HG02938 (cell line): ENCODE measurements at regions not wholly inside any gene's neighbourhood (a gene's known extent, or its start where the extent isn't known, plus 50 kb on each side); places are given as distances from the start of the nearest gene placed in this dataset.
"Not testable (repeated sequence)": the region's sequence is repeated elsewhere in the genome, so short reads cannot be mapped to it uniquely, and the experiment has no call there.

ENCODE experiments used
- ATAC-seq: cut with Tn5 transposase; IDR thresholded peaks from one replicate; pipeline ENCODE4 v1.9.1; 2021; ENCODE audit warnings: mild to moderate bottlenecking, moderate library complexity; ENCODE audit not compliant: unreplicated experiment

- no peak for ATAC-seq
Observed at GRCh38 chr13:89402211-89402610, 1731.0 kb downstream of the SLITRK5 start.

GRCh38 chr13:89406096-89406495, 1734.9 kb downstream of the SLITRK5 start:
- not testable (repeated sequence) for ATAC-seq

- ATAC-seq: no peak
Observed at GRCh38 chr13:89407357-89407756, 1736.2 kb downstream of the SLITRK5 start.

- no peak for ATAC-seq
Observed at GRCh38 chr13:89432997-89433396, 1761.8 kb downstream of the SLITRK5 start.

GRCh38 chr13:89434624-89435023, 1763.5 kb downstream of the SLITRK5 start:
- not testable (repeated sequence) for ATAC-seq

GRCh38 chr13:89454681-89455080, 1783.5 kb downstream of the SLITRK5 start:
- ATAC-seq: no peak

- ATAC-seq: no peak
Observed at GRCh38 chr13:89455225-89455624, 1784.1 kb downstream of the SLITRK5 start.

- ATAC-seq: no peak
Observed at GRCh38 chr13:89455741-89456140, 1784.6 kb downstream of the SLITRK5 start.

- no peak for ATAC-seq
Observed at GRCh38 chr13:89457977-89458376, 1786.8 kb downstream of the SLITRK5 start.

GRCh38 chr13:89458456-89458855, 1787.3 kb downstream of the SLITRK5 start:
- ATAC-seq: no peak

GRCh38 chr13:89460895-89461294, 1789.7 kb downstream of the SLITRK5 start:
- not testable (repeated sequence) for ATAC-seq

GRCh38 chr13:89465366-89465765, 1794.2 kb downstream of the SLITRK5 start:
- no peak for ATAC-seq

- ATAC-seq: no peak
Observed at GRCh38 chr13:89468081-89468480, 1796.9 kb downstream of the SLITRK5 start.

GRCh38 chr13:89470901-89471300, 1799.7 kb downstream of the SLITRK5 start:
- ATAC-seq: no peak

GRCh38 chr13:89474432-89474831, 1803.3 kb downstream of the SLITRK5 start:
- no peak for ATAC-seq

- ATAC-seq: no peak
Observed at GRCh38 chr13:89486065-89486464, 1814.9 kb downstream of the SLITRK5 start.

GRCh38 chr13:89486709-89487108, 1815.5 kb downstream of the SLITRK5 start:
- ATAC-seq: no peak

- no peak for ATAC-seq
Observed at GRCh38 chr13:89490661-89491060, 1819.5 kb downstream of the SLITRK5 start.

- ATAC-seq: no peak
Observed at GRCh38 chr13:89496478-89496877, 1825.3 kb downstream of the SLITRK5 start.

- ATAC-seq: no peak
Observed at GRCh38 chr13:89497658-89498057, 1826.5 kb downstream of the SLITRK5 start.

- no peak for ATAC-seq
Observed at GRCh38 chr13:89502286-89502685, 1831.1 kb downstream of the SLITRK5 start.

GRCh38 chr13:89514534-89515312, 1832.8 kb upstream of the MIR17HG start:
- no peak for ATAC-seq

GRCh38 chr13:89515948-89516347, 1831.5 kb upstream of the MIR17HG start:
- ATAC-seq: no peak
